GM12873 (cell line): ENCODE measurements at regions not wholly inside any gene's neighbourhood (a gene's known extent, or its start where the extent isn't known, plus 50 kb on each side); places are given as distances from the start of the nearest gene placed in this dataset.

ENCODE experiments used
- CTCF ChIP-seq: IDR thresholded peaks from 2 replicates; pipeline ENCODE4 v1.5.1; 2012; ENCODE audit warnings: low read depth, mild to moderate bottlenecking, moderate library complexity, low read length, control low read depth; ENCODE audit not compliant: insufficient read depth; ENCODE audit errors: missing control alignments

GRCh38 chr3:153289334-153289808 lies 127.3 kb downstream of the RAP2B start:
- no peak for TF ChIP-seq CTCF

GRCh38 chr3:153290268-153291015 lies 128.4 kb downstream of the RAP2B start:
- TF ChIP-seq CTCF, result peak; percentile 19

GRCh38 chr3:153291059-153291685 lies 129.1 kb downstream of the RAP2B start:
- peak; percentile 39 for TF ChIP-seq CTCF

GRCh38 chr3:153293265-153293664 lies 131.2 kb downstream of the RAP2B start:
- no peak for TF ChIP-seq CTCF

- TF ChIP-seq CTCF, result no peak
Observed at GRCh38 chr3:153295901-153296300, 133.9 kb downstream of the RAP2B start.

GRCh38 chr3:153305189-153305588 lies 143.2 kb downstream of the RAP2B start:
- no peak for TF ChIP-seq CTCF

GRCh38 chr3:153311541-153311940 lies 149.5 kb downstream of the RAP2B start:
- TF ChIP-seq CTCF, result no peak
